ENCODE measurements at regions not wholly inside any gene's neighbourhood (a gene's known extent, or its start where the extent isn't known, plus 50 kb on each side); places are given as distances from the start of the nearest gene placed in this dataset.

DNA sequence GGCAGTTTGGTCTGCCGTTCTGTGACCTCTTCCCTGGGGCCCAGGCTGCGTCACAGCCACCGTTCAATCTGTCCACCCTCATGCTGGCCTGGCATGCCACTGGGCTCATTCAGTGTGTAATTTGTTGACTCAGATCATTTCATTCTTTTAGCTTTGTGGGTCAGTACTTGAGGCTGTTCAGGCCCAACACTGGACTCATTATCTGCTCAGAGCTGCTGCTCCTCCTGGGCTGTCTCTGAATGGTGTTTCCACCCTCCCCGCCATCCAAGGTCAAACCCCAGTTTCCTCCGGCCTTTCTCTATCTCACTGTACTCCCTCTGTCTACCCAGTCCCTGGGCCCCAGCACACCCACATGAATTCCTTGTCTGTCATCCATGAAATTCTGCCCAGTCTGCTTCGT, 152.4 kb upstream of the NCK2 start:
- DNase-seq, result no peak

DNA sequence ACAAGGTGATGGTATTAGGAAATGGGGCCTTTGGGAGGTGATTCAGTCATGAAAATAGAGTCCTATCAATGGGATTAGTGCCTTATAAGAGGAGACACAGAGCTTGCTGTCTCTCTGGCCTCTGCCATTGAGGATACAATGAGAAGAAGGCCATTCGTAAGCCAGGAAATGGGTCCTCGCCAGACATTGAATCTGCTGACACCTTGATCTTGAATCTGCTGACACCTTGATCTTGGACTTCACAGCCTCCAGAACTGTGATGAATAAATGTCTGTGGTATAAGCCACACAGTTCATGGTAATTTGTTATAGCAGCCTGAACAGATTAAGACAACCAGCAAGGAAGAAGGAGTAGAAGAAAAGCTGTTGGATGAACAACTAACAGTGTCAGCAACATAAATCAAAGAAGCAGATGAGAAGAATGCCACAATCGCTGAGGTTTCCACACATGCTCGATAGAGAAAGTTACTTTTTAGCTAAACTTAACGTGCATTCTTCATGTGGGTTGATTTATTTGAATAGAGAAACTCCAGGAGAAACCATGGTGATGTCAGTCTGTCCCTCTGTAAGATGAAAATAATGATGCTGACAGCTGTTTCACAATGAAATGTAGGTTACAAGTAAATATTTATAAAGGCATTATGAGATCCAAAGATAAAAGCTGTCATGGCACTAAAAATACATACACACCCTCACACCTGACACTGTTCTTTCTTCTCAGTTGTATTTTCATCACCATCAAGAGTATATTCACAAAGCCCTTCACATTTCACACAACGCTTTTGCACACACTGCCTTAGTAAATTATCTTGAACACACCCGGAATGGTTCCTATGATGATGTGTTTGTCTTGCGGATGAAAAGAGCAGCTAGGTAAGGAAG, 153.7 kb upstream of the NCK2 start:
- DNase-seq, result no peak

DNA sequence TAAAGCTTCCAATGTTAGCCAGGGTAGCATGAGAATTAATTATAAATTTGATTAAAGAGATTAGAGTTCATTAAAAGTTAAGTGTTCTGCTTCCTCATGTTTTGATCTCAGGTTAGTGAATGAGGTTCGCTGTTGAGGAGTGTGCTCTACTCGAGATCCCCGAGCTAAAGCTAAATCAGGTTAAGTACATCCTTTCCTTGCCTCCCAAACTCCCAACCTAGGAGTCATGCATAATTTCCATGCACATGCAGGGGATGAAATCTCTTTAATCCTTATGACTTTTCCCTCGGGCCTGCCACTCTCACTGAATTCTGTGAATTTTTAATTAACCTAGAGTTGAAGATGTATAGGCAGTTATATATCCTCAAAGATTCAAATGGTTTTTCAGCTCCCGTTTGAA, 156.1 kb upstream of the NCK2 start:
- DNase-seq, result no peak

DNA sequence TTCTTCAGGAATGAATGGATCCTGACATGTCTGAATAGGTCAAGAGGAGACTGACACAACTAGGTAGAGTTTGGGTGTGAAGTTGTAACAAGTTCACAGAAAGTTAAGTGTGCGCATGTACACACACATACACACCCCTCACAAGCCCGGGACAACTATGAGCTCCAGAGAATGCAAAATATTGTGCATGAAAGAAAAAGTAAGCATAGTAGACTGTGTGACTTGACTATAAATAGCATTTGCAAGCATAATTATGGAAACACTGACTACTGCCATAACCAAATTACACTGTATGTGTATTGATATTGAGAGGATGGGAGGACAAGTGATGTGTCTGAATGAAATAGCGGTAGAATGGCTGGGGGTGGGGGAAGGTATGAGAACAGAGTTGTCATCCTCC, 157.1 kb upstream of the NCK2 start:
- no peak for DNase-seq

DNA sequence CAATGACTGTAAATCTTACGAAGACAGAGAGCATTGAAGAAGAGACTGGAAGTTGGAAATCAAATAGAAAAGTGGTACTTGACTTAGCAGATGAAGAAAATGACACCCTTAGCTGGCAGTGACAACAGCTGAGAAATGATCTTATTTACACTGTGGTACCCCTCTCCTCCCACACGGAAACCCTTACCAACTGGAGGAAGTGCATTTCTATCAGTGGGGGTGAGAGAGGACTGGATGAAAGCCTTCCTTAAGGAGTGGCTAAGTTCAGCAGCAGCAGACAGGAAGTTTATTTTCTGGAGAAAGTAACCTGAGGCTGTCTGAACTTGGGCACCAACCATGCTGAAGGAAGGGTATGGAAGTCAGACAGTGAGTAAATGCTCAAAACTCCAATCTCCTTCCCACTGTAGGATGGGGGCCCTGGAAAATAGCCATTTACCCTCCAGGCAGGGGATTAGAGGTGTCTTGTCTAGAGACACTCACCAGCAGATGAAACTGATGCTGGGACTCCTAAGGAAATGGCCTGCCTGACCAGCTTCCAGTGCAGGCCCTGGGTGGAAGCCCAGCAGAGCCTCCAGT, 160.2 kb upstream of the NCK2 start:
- DNase-seq, result no peak

DNA sequence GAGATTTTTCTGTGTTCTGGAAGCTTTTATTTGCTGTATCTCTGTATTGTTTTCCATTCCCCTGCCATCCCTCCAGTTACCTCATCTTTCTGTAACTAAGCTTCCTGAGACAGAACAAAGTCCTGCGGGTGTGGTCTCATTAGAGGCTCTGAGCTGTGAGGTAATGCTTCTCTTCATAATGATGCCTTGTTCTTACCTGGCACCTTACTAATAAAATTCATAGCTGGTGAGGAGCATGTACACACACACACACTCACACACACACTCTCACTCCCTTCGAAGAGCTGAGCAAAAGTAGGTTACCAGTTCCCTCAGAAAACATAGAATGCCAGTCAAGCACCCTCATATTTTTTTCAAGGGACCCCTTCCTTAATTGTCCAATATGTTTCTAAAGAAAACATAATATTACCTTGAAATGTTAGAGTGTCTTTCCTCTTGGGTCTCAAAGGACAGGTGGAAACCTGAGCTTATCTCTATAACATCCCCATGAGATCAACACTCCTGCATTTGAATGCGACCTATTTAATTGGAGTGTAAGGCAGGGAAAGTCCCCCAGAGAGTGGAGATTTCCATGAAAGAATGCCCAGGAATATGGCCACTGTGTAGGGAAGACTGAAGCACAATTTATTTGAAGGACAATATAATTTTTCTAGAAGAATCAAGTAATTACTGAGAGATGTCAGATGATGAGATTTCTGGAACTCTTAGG, 161.6 kb upstream of the NCK2 start:
- DNase-seq, result no peak

DNA sequence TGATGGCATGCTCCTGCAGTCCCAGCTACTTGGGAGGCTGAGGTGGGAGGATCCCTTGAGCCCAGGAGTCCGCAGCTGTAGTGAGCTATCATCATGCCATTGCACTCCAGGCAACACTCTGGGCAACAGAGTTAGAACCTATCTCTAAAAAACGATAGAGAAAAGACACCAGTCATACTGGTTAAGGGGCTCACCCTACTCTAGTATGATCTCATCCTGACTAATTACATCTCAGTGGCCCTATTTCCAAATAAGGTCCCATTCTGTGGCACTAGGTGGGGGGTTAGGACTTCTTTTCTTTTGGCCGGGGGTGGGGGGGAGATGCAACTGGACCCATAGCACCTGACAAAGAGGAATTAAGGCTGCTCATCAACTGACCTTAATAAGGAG, 163.2 kb upstream of the NCK2 start:
- no peak for DNase-seq

DNA sequence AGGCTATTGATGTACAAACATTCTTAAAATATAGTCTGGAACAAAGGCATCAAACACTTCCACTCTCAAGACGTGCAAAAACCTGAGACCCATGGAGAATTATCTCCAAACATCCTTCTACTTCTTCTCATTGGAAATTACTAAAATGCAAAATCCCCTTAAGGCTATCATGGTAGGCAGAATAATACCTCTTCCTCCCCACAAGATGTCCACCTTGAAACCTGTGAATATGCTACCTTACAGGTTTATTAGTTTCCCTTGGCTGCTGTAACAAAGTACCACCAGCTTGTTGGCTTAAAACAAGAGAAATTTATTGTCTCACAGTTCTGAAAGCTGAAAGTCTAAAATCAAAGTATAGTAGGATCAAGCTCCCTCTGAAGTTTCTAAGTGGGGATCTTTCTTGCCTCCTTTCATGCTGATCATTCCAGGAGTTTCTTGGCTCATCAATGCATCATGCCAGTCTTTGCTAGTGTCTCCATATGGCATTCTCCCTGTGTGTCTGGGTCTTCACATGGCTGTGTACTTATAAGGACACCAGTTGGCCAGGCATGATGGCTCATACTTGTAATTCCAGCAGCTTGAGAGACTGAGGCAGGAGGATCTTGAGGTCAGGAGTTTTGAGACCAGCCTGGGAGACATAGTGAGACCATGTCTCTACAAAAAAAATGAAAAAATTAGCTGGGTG, 163.7 kb upstream of the NCK2 start:
- no peak for DNase-seq

DNA sequence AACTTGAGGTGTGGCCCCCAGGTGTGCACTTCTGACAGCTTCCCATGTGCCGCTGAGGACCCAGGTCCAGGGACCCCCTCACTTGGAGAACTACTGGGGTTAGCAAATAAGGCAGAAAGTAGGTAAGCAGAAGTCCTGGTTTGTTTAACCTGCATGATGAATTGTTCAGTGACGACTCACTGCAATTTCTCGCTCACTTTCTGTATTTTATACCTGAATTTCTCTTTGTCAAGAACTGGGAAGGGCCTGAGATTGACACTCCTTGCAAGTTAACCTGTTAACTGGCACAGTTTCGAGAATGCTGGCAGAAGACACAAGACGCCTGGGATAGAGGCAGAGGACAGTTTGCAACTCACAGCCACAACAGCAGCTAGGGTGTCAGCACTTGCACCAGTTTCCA, 164.5 kb upstream of the NCK2 start:
- no peak for DNase-seq

DNA sequence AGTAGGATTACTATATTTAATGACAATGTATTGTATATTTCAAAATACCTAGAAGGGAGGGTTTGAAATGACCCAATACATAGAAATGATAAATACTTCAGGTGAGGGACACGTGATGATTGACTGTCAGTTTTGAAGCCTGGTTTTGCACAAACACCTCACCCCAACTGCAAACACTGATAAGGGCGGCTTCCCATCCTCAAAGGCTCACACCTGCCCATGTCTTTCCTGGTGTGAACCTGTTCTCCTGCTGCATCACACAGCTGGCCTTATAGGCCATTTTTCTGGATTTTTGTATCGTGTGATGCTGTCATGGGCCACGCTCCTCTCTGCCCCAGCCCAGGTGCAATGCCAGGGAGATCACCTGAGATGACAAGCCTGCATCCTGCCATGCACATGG, 166.5 kb upstream of the NCK2 start:
- DNase-seq, result no peak

DNA sequence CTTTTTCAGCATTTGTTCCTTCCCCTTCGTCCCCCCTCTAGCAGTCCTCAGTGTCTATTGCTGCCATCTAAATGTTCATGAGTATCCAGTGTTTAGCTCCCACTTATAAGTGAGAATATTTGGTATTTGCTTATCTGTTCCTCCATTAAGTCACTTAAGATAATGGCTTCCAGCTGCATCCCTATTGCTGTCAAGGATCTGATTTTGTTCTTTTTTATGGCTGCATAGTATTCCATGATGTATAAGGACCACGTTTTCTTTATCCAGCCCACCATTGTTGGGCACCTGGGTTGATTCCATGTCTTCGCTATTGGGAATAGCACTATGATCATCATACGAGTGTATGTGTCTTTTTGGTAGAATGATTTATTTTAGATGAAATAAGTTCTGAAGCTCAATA, 166.9 kb upstream of the NCK2 start:
- DNase-seq, result no peak

DNA sequence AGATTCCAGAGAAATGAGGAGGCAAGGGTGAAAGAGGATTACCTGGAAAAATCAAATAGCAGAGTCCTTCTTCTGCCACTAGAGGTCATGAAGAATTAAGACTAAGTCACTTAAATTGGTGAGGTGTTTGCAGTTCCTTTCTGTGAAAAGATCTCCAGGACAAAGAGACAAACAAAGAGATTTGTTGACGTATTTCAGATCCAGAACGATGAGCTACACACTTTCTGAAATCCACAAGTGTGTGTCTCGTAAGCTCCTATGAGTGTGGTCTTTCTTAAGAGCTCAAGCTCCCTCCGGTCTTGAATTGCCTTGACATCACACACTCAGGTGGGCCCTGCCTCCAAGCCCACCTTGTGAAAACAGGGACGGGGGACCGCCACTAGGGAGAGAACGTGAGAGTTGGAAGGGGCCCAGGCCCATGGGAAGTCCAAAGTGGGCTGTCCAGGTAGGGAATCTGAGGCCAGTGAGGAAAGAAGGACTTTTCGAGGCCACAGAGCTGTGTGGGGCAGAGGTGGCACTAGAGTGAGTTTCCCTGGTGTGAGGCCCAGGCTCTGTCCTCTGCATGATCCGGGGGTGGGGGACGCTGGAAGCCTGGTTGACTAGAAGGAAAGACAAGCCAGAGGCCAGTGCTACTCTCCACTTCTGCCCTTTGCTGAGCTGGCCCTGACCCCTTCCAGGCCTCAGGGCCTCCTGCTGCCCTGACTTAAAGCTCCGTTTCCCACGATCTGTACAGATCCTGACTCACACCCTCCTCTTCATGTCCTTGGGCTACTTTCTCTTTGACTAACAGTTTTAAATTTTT, 168.1 kb upstream of the NCK2 start:
- no peak for DNase-seq

DNA sequence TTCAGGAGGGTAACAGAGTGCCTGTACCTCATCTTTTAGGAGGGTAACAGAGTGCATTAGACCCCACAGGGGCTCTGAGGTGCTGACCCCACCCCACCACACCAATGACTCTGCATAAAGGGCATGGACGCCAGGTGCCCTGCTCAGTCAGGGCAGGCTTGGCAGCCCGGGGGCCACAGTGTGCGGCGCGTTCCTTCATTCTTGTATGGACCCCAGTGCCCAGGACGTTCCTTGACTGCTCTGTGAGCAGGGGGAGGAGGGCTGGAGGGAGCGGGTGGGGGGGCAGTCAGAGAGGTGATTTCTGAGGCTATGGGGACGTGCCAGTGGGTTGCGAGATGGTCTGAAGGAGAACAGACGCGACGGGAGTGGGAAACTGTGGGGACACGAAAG, 168.7 kb upstream of the NCK2 start:
- no peak for DNase-seq

DNA sequence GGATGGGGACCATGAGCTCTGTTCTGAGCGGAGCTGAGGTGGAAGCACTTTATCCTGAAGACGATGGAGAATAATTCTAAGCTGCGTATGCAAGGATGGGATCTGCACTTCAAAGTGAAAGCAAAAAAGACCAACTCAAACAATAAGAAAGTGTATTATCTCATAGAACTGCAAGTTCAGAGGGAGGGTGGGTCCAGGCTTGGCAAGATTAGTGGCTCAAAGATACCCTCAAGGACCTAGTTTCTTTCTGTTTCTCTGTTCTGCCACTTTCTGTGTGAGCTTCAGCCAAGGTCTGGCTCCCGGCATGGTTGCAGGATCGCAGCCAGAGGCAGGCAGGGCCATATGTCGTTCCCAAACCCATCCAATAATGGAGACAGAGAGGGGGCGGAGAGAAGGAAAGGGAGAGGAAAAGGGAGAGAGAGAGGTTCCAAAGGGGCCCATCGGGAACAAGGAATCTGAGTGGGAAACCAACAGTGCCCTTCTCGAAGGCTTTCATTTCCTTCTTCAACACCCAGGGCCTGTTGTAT, 169.2 kb upstream of the NCK2 start:
- no peak for DNase-seq

DNA sequence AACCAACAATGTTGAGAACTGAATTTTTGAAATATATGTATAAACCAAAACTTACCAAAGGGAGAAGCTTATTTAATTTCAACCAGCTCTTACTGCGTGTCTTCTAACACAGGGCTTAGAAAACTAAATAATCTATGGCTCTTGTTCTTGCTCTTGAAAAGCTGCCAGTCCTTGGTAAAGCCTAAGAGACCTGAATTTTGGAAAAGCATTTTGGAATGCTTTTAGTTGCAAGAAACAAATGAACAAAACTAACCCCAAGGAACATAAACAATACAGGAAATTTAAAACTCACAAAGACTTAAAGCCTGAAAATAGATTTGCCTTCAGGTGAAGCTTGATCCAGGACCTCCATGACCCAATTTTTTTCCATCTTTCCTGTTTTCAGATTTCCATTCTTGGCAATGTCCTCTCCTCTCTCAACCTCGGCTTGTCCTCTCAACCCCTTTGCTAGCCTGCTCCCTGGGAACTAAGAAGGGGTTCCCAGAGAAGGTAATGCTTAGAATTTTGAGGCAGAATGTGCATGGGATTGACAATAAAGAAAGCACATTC, 169.8 kb upstream of the NCK2 start:
- DNase-seq, result no peak

DNA sequence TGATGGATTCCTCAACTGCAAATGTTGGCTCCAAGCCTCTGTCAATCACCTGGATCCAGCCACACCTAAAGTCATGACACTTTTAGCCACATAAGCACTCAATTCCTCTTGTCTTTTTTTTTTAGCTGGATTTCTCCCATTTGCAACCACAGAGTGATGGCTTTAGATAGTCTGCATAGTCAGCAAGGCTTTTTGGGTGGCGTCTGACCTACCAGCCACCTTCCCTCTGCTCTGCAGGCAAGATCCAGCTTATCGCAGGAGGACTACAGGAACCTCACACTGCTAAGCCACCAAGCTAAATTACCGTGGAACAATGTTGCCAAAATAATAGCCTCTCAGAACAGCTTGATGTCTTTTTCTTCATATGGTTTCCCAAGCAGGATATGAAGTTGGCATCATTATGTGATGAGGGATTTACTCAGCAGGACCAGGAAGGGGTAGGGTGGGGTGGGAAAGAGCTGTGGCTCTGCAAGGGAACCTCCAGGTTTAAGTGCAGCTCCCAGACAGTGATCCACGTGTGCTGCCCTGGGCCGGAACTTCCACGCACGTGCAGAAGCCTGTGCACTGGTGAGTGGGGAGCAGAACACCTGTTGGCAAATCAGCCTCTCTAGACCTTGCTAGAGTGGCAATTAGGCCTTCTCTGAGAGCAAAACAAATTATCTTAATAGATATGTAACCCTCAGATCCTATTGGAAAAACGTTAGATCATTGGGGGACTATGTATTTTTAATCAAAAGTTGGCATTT, 170.6 kb upstream of the NCK2 start:
- DNase-seq, result no peak

DNA sequence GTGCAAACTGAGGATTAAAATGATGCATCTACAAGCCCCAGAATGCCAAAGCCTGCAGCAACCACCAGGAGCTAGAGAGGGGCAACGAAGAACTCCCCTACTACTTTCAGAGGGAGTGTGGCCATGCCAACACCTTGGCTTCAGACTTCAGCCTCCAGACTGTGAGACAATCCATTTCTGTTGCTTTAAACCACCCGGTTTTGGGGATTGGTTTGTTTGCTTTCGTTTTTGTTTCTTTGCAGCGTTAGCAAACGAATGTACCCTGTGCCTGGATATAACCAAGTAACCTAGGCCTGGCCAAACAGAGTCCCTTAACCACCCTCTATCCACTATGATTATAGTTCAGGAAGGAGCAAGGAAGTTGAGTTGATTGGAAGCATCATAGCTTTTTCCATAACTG, 171.2 kb upstream of the NCK2 start:
- no peak for DNase-seq

DNA sequence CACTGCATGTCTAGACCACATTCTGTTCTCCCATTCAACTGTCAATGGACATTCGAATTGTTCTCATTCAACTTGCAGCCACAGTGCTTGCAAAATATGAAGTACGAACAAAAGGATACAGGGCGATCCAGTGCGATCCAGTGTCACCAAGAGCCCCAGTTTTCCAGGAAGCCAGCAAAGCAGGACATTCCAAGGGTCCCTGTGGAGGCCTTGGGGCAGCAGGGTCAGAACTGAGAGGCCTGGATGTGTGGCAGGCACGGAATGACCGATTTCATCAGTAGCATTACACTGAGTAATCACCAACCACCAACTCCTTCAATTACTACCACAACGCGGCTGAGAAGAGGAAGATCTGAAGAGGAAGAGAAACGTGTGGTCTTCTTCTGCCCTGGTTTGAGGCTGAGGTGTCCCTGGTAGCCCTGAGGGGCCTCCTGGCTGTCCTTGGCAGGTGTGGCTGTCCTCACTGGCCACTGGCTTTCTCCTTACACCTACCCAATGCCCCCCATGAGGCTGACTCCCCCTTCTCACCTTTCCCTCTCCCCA, 172.7 kb upstream of the FHL2 start:
- no peak for DNase-seq

DNA sequence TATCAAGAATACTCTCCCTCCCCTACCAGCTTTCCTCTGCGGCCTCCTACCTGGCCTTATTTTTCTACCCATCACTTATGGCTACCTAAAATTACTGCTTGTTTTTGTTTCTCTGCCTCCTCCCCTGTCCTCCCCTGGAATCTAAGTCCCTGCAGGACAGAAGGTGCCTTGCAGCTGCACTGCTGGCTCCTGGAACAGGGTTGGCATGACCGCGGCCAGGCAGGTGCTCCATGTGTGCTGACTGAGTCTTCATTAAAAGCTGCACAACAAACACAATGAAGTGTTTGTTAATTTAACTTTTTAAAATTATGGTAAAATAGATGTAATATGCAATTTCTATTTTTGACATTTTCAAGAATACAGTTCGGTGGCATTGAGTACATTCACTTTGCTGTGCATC, 171.9 kb upstream of the FHL2 start:
- DNase-seq, result no peak

DNA sequence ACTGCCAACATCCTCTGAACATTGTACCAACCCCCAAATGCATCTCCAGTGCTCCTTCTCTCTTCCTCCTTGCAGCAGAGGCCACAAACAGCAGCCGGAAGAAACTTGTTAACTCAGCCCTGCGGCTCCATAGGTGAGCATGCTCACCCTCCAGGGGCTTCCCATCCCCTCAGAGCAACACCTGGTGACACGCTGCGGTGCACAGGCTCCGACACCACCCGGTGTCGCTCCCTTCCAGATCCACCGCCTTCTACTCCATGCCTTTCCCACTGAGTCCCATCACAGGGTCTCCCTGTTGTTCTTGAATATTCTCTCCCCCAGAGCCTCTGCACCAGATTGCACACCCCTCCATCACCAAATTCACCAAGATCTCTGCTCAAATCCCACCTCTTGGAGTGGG, 171.5 kb upstream of the FHL2 start:
- no peak for DNase-seq

DNA sequence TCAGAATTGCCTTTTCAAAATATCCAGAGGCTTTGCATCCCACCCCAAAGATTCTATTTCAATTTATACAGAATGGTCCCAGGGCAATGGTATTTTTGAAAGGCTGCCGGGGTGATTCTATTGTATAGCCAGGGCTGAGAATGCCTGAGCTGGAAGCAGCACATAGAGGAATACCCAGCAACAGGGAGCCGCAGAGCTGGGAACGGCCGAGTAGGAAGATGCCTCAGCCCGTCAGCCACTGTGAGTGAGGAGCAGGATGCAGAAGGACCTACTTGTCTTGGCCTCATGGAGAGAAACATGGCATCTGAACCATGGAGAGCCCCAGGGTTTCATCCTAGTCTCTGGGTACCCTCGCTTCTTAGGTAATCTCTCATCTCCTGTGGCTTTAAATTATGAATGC, 170.8 kb upstream of the FHL2 start:
- DNase-seq, result no peak
